ENCODE measurements at regions not wholly inside any gene's neighbourhood (a gene's known extent, or its start where the extent isn't known, plus 50 kb on each side); places are given as distances from the start of the nearest gene placed in this dataset.

DNA sequence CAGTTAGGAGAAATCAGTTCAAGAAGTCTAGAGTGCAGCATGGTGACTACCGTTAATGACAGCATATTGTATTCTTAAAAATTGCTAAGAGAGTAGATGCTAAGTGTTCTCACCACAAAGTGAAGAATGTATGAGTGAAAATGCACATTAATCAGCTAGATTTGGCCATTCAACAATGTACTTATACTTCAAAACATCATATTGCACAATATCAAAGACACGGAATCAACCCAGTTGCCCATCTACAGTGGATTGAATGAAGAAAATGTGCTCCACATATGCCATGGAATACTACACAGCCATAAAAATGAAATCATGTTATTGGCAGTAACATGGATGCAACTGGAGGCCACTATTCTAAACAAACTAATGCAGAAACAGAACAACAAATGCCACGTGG, 119.9 kb upstream of the NDN start:
- TF ChIP-seq, protein P1, sequence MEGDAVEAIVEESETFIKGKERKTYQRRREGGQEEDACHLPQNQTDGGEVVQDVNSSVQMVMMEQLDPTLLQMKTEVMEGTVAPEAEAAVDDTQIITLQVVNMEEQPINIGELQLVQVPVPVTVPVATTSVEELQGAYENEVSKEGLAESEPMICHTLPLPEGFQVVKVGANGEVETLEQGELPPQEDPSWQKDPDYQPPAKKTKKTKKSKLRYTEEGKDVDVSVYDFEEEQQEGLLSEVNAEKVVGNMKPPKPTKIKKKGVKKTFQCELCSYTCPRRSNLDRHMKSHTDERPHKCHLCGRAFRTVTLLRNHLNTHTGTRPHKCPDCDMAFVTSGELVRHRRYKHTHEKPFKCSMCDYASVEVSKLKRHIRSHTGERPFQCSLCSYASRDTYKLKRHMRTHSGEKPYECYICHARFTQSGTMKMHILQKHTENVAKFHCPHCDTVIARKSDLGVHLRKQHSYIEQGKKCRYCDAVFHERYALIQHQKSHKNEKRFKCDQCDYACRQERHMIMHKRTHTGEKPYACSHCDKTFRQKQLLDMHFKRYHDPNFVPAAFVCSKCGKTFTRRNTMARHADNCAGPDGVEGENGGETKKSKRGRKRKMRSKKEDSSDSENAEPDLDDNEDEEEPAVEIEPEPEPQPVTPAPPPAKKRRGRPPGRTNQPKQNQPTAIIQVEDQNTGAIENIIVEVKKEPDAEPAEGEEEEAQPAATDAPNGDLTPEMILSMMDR (IDR thresholded peaks at IDR 0.05; ENCODE audit: low read depth, low read length): no peak
- TF ChIP-seq EZH2phosphoT487 (IDR thresholded peaks at IDR 0.05; ENCODE audit: low read depth): no peak
